NOMO-1 treated with dmso at 0.1 percent for 144 hours (cell line): ENCODE measurements at regions not wholly inside any gene's neighbourhood (a gene's known extent, or its start where the extent isn't known, plus 50 kb on each side); places are given as distances from the start of the nearest gene placed in this dataset.
A peak's percentile ranks its signal among the peaks of the same experiment; 100 is the strongest.

Experiments
- DNase-seq: peaks from one replicate; lab custom pipeline; 2025; ENCODE audit not compliant: unreplicated experiment; lab: John Stamatoyannopoulos, UW

GRCh38 chr12:92503029-92503931 is 199.5 kb upstream of the PLEKHG7 start:
- no peak for DNase-seq

GRCh38 chr12:92502417-92503028 is 200.3 kb upstream of the PLEKHG7 start:
- peak; percentile 34 for DNase-seq

- no peak for DNase-seq
Observed at GRCh38 chr12:92496790-92497189, 206.0 kb upstream of the PLEKHG7 start.

- DNase-seq = no peak
Observed at GRCh38 chr12:92495108-92495507, 207.7 kb upstream of the PLEKHG7 start.

GRCh38 chr12:92493816-92494215 is 209.0 kb upstream of the PLEKHG7 start:
- DNase-seq = no peak

GRCh38 chr12:92492995-92493394 is 209.8 kb upstream of the PLEKHG7 start:
- DNase-seq = no peak

- DNase-seq = no peak
Observed at GRCh38 chr12:92492291-92492690, 210.5 kb upstream of the PLEKHG7 start.

GRCh38 chr12:92489781-92490180 is 213.0 kb upstream of the PLEKHG7 start:
- no peak for DNase-seq

GRCh38 chr12:92488735-92489134 is 214.1 kb upstream of the PLEKHG7 start:
- DNase-seq = peak; percentile 64

- DNase-seq = no peak
Observed at GRCh38 chr12:92487138-92487485, 215.7 kb upstream of the PLEKHG7 start.

GRCh38 chr12:92486443-92487137 is 216.2 kb upstream of the PLEKHG7 start:
- DNase-seq = no peak

GRCh38 chr12:92485351-92486348 is 217.1 kb upstream of the PLEKHG7 start:
- no peak for DNase-seq

GRCh38 chr12:92482599-92482998 is 220.2 kb upstream of the PLEKHG7 start:
- DNase-seq = no peak

- no peak for DNase-seq
Observed at GRCh38 chr12:92481066-92481465, 221.7 kb upstream of the PLEKHG7 start.

- DNase-seq = no peak
Observed at GRCh38 chr12:92478692-92479091, 224.1 kb upstream of the PLEKHG7 start.

GRCh38 chr12:92476844-92477243 is 225.9 kb upstream of the PLEKHG7 start:
- no peak for DNase-seq

GRCh38 chr12:92473564-92473963 is 229.2 kb upstream of the PLEKHG7 start:
- DNase-seq = no peak

- DNase-seq = no peak
Observed at GRCh38 chr12:92472201-92472600, 230.6 kb upstream of the PLEKHG7 start.

GRCh38 chr12:92471551-92471950 is 231.2 kb upstream of the PLEKHG7 start:
- DNase-seq = no peak

GRCh38 chr12:92470608-92471021 is 232.2 kb upstream of the PLEKHG7 start:
- no peak for DNase-seq

- no peak for DNase-seq
Observed at GRCh38 chr12:92469837-92470236, 233.0 kb upstream of the PLEKHG7 start.
